Motor neuron (in vitro differentiated cells): ENCODE measurements at regions not wholly inside any gene's neighbourhood (a gene's known extent, or its start where the extent isn't known, plus 50 kb on each side); places are given as distances from the start of the nearest gene placed in this dataset.

Source experiments
- ATAC-seq, 8 experiments: fragments of 200-7000 bp; cut with Tn5 transposase; replicated peaks in 6 of 8; 2 replicates each; pipeline ENCODE4 v1.8.0; 2021; ENCODE audit warnings: mild to moderate bottlenecking in 8 of 8, moderate library complexity in 8 of 8
- H3K27ac ChIP-seq, 2 donors: fragments of 250-450 bp; sonication (Bioruptor Pico); 2 replicates each; pipeline ENCODE4 v1.9.0; 2021; ENCODE audit warnings: antibody characterized with exemption in 2 of 2, mild to moderate bottlenecking in 2 of 2, moderate library complexity in 1 of 2
- H3K4me1 ChIP-seq, 2 donors: fragments of 250-450 bp; sonication (Bioruptor Pico); replicated peaks in 1 of 2; 2 replicates each; pipeline ENCODE4 v1.6.1; 2021; ENCODE audit warnings: antibody characterized with exemption in 2 of 2, mild to moderate bottlenecking in 2 of 2, moderate library complexity in 1 of 2
- H3K4me3 ChIP-seq, 5 donors: fragments of 250-450 bp; sonication (Bioruptor Pico); 2 replicates each; pipeline ENCODE4 v1.9.0; 2021; ENCODE audit warnings: antibody characterized with exemption in 5 of 5, mild to moderate bottlenecking in 5 of 5, moderate library complexity in 4 of 5
- WGBS, 10 experiments: fragments of 450-650 bp; shearing (Covaris generic); methylation state at CpG; one replicate each; pipeline ENCODE4 v1.0.0; 2022; 5-methylcytosine and 5-hydroxymethylcytosine counted together
- in situ Hi-C, 9 experiments: fragments of 400-800 bp; cut with MboI; loops; one replicate each; pipeline ENCODE4 v1.15.0; 2021; ENCODE audit warnings: low sequenced_read_pairs in 9 of 9, low pct_unique_long_range_greater_than_20kb in 2 of 9; ENCODE audit not compliant: unreplicated experiment in 9 of 9

GRCh38 chr5:143741421-143741820 lies 70.5 kb upstream of the HMHB1 start:
- H3K27ac ChIP-seq = no peak overlapping the region
- in situ Hi-C loops = no loop called here
- 42 to 100% (median 84%) methylated on average over 1 to 4 of the region's 4 CpGs for WGBS, 10 experiments
- peaks cover 0 to 8% of the 10 kb centered on the region in 2 donors for H3K4me1 ChIP-seq
- H3K4me3 ChIP-seq = no peak overlapping the region
- no peak for ATAC-seq

GRCh38 chr5:143740956-143741355 lies 71.0 kb upstream of the HMHB1 start:
- H3K4me1 ChIP-seq = peaks cover 0 to 8% of the 10 kb centered on the region in 2 donors
- no peak overlapping the region for H3K27ac ChIP-seq
- in situ Hi-C loops = no loop called here
- 60 to 100% (median 80%) methylated on average over 1 of the region's 1 CpG; no CpG with 5 or more reads in 3 of the 10 experiments for WGBS, 10 experiments
- no peak overlapping the region for H3K4me3 ChIP-seq
- ATAC-seq = no peak

- peak in 1 of 8 experiments; percentile 34 for ATAC-seq
- WGBS, 10 experiments = 80 to 100% (median 100%) methylated on average over 1 of the region's 1 CpG; no CpG with 5 or more reads in 5 of the 10 experiments
Observed at GRCh38 chr5:143739746-143740145, 72.2 kb upstream of the HMHB1 start.

GRCh38 chr5:143738417-143739401 lies 73.3 kb upstream of the HMHB1 start:
- H3K4me3 ChIP-seq = no peak overlapping the region
- in situ Hi-C loops = no loop called here
- ATAC-seq = no peak
- 74 to 100% (median 94%) methylated on average over 1 to 2 of the region's 2 CpGs for WGBS, 10 experiments
- peaks cover 0 to 8% of the 10 kb centered on the region in 2 donors for H3K4me1 ChIP-seq
- no peak overlapping the region for H3K27ac ChIP-seq

More at GRCh38 chr5:143739746-143740145, 72.2 kb upstream of the HMHB1 start:
- in situ Hi-C loops = no loop called here
- Histone ChIP-seq H3K27ac (no peak overlapping the region), H3K4me3 (no peak overlapping the region), H3K4me1 (peaks cover 0 to 8% of the 10 kb centered on the region in 2 donors)

- H3K4me3 ChIP-seq = no peak overlapping the region
- H3K27ac ChIP-seq = no peak overlapping the region
- WGBS, 10 experiments = 31 to 90% (median 56%) methylated on average over 1 to 3 of the region's 3 CpGs; no CpG with 5 or more reads in 1 of the 10 experiments
- peak in 4 of 8 experiments; percentile 23 to 57 (median 48) for ATAC-seq
- H3K4me1 ChIP-seq = peaks cover 0 to 15% of the 10 kb centered on the region in 2 donors
- in situ Hi-C loops = no loop called here
Observed at GRCh38 chr5:143737062-143737461, 74.9 kb upstream of the HMHB1 start.

GRCh38 chr5:143734456-143734780 lies 77.5 kb upstream of the HMHB1 start:
- Histone ChIP-seq H3K27ac (no peak overlapping the region), H3K4me3 (no peak overlapping the region), H3K4me1 (peaks cover 0 to 18% of the 10 kb centered on the region in 2 donors)
- in situ Hi-C loops = no loop called here
- WGBS, 10 experiments = 67 to 95% (median 88%) methylated on average over 1 to 3 of the region's 3 CpGs; no CpG with 5 or more reads in 2 of the 10 experiments
- ATAC-seq = no peak

- no peak overlapping the region for H3K4me3 ChIP-seq
- no peak for ATAC-seq
- peaks cover 0 to 18% of the 10 kb centered on the region in 2 donors for H3K4me1 ChIP-seq
- no peak overlapping the region for H3K27ac ChIP-seq
- in situ Hi-C loops = no loop called here
- WGBS, 10 experiments = 80 to 100% (median 93%) methylated on average over 1 to 5 of the region's 6 CpGs
Observed at GRCh38 chr5:143733665-143734455, 78.1 kb upstream of the HMHB1 start.

- in situ Hi-C loops = no loop called here
- no peak overlapping the region for H3K27ac ChIP-seq
- peaks cover 0 to 16% of the 10 kb centered on the region in 2 donors for H3K4me1 ChIP-seq
- no peak overlapping the region for H3K4me3 ChIP-seq
- 67 to 100% (median 100%) methylated on average over 1 of the region's 1 CpG; no CpG with 5 or more reads in 3 of the 10 experiments for WGBS, 10 experiments
- peak in 1 of 8 experiments; percentile 62 for ATAC-seq
Observed at GRCh38 chr5:143732402-143732801, 79.6 kb upstream of the HMHB1 start.

- in situ Hi-C loops = no loop called here
- H3K4me1 ChIP-seq = peaks cover 0 to 11% of the 10 kb centered on the region in 2 donors
- H3K4me3 ChIP-seq = no peak overlapping the region
- 60 to 100% (median 79%) methylated on average over 1 to 3 of the region's 3 CpGs; no CpG with 5 or more reads in 1 of the 10 experiments for WGBS, 10 experiments
- no peak overlapping the region for H3K27ac ChIP-seq
- ATAC-seq = no peak
Observed at GRCh38 chr5:143730112-143730801, 81.7 kb upstream of the HMHB1 start.

GRCh38 chr5:143729334-143729946 lies 82.5 kb upstream of the HMHB1 start:
- WGBS, 10 experiments = 80 to 100% (median 100%) methylated on average over 1 of the region's 1 CpG; no CpG with 5 or more reads in 5 of the 10 experiments
- Histone ChIP-seq H3K4me3 (no peak overlapping the region), H3K27ac (no peak overlapping the region), H3K4me1 (peaks cover 0 to 11% of the 10 kb centered on the region in 2 donors)
- in situ Hi-C loops = no loop called here
- no peak for ATAC-seq

GRCh38 chr5:143723159-143723558 lies 88.8 kb upstream of the HMHB1 start:
- ATAC-seq = no peak
- in situ Hi-C loops = no loop called here
- Histone ChIP-seq H3K4me3 (no peak overlapping the region), H3K27ac (no peak overlapping the region), H3K4me1 (no peaks in the 10 kb centered on the region)

- no peak for ATAC-seq
- in situ Hi-C loops = no loop called here
- Histone ChIP-seq H3K27ac (no peak overlapping the region), H3K4me1 (no peaks in the 10 kb centered on the region), H3K4me3 (no peak overlapping the region)
Observed at GRCh38 chr5:143721925-143722324, 90.0 kb upstream of the HMHB1 start.
